LNCaP clone FGC (cell line): ENCODE measurements at regions not wholly inside any gene's neighbourhood (a gene's known extent, or its start where the extent isn't known, plus 50 kb on each side); places are given as distances from the start of the nearest gene placed in this dataset.

Experiments used
- DNase-seq: peaks from one replicate; pipeline ENCODE4 v3.0.0-alpha.2; 2011; ENCODE audit warnings: low read depth
- H3K4me3 ChIP-seq: 2 replicates; pipeline ENCODE4 v1.5.1; 2011; ENCODE audit warnings: mild to moderate bottlenecking, low read depth, low read length, control low read depth
- CTCF ChIP-seq: IDR thresholded peaks from 2 replicates; pipeline ENCODE4 v1.5.1; 2012; ENCODE audit warnings: mild to moderate bottlenecking; ENCODE audit not compliant: control insufficient read depth, insufficient read depth; ENCODE audit errors: extremely low read depth

DNA sequence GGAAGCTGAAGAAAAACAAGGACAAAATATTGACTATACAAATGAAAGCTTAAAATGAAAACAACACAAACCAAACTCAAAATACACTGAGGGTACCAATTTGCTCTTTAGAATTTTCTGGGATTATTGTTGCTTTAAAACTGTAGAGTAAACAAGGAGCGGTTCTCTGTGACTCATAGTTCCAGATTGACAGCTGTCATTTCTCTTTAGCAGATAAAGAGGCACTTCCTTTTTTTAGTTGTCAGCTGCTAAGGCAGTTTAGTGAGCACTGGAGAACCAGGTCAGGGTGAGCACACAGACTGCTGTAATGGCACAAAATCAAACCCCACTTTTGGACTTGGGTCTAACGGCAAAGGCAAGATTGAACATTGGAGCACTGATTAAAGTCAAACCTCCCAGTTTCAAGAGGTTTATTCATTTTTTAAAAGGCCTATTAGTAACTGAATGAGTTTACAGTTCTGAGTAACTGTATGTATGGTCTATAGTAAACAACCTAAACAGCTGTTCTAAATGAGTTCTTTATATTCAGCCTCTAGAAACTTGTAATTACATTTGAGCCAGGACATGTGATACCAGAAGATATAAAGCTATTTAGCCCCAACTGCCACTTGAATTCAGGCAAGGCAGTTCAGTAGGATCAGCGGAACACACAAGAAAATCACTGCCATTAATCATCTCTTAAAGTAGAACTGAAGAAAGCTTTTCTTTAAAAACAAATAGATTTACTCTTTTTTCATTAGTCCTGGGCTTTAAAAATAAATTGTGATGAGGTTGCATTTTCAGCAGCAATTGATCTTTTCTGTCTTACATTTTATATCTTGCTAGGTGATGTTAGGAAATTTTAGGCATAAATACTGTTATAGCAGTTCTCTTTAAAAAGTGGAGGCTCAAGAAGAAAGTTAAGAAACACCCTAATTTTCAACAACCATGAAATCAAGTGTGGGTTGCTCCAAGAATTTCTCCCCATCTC, 71.7 kb upstream of the PRICKLE1 start:
- no peak overlapping the region for H3K4me3 ChIP-seq
- DNase-seq = no peak
- no peak for TF ChIP-seq CTCF

DNA sequence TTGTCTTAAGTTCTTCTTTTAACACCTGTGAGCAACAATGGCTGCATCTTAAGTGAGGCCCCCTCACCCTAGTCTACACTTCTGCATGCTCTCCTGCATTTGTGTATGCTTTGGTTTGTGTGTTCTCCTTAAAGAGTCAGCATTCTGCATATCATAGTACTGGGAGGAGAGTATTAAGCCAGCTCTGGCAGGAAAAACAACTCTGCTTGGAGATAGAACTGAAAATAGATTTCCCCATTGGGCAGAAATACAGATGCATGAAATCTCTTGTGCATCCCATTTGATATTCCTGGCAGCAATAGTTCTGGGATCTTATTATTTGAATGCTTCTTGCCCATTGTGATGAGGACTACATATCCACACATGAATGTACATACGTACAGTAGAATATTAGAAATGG, 70.6 kb upstream of the PRICKLE1 start:
- DNase-seq = no peak
- no peak overlapping the region for H3K4me3 ChIP-seq
- TF ChIP-seq CTCF = no peak

GRCh38 chr12:42652048-42652447, 62.5 kb upstream of the PRICKLE1 start:
- no peak for DNase-seq
- no peak for TF ChIP-seq CTCF
- H3K4me3 ChIP-seq = no peak overlapping the region

DNA sequence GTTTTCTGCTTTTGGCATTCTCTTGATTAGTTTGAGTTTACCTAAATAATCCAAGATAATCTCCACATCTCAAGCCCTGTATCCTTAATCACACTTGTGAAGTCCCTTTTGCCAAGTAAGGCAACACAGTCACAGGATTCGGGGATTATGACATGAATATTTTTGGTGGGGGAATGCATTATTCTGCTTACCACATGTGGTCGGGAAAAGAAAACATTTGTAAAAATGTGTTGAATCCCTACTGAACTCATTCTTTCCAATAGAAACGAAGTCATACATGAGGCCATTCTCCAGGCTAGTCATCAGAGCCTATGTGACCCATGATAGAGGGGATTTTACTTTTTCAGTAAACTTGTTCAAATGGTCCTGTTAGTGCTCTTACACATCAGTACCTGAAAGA, 58.5 kb upstream of the PRICKLE1 start:
- H3K4me3 ChIP-seq = no peak overlapping the region
- no peak for DNase-seq
- no peak for TF ChIP-seq CTCF

GRCh38 chr12:42643881-42644579, 54.5 kb upstream of the PRICKLE1 start:
- DNase-seq = no peak
- no peak overlapping the region for H3K4me3 ChIP-seq
- no peak for TF ChIP-seq CTCF

- TF ChIP-seq CTCF = no peak
- DNase-seq = no peak
- no peak overlapping the region for H3K4me3 ChIP-seq
Observed at GRCh38 chr12:42641221-42641885, 51.8 kb upstream of the PRICKLE1 start.
